Left ventricle myocardium superior (tissue), 1 donor: ENCODE measurements at regions not wholly inside any gene's neighbourhood (a gene's known extent, or its start where the extent isn't known, plus 50 kb on each side); places are given as distances from the start of the nearest gene placed in this dataset.

Source experiments
- ATAC-seq: fragments of 200-7000 bp; cut with Tn5 transposase; one replicate; pipeline ENCODE4 v1.9.1; 2020; ENCODE audit warnings: mild to moderate bottlenecking, moderate library complexity
- DNase-seq: peaks from one replicate; pipeline ENCODE4 v3.0.0-alpha.2; 2020
- intact Hi-C: fragments of 100-400 bp; cut with micrococcal nuclease; formaldehyde crosslinking; loops from one replicate; pipeline ENCODE4 v1.11.0; 2022
- donor health status: DM: no; HTN: yes; CAD: no; lungs with severe emphysema.

DNA sequence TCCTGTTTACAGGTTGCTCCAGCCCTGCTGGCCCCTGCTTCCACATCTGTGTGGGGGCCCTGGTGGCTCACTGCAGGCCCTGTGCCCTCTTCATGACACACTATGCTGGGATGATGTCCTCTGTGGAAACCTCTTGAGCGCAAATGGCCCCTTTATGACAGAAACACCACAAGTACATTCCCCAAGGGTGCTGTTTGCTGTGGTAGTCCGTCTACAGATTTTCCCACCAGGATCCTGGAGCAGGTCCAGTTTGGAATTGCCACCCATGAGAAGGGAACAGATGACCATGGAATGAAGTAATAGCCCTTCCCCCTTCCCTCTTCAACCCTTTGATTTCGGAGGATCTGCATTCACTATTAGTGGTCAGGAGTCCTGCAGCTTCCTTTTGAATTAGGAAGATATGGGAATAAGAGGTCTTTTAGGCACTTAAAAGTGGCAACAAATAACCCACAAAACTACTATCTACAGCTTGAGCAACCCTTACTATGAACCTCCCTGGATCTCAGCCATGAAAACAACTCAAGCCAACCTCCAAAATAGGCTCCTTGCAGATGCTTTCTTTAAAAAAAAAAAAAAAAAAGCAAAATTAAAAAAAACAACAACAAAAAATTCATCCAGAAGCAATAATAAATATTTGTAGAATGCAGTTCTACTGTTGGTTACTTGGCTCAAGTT lies 121.9 kb upstream of the TSPAN2 start:
- ATAC-seq = peak; percentile 71
- intact Hi-C loops = no loop called here
- DNase-seq = no peak

DNA sequence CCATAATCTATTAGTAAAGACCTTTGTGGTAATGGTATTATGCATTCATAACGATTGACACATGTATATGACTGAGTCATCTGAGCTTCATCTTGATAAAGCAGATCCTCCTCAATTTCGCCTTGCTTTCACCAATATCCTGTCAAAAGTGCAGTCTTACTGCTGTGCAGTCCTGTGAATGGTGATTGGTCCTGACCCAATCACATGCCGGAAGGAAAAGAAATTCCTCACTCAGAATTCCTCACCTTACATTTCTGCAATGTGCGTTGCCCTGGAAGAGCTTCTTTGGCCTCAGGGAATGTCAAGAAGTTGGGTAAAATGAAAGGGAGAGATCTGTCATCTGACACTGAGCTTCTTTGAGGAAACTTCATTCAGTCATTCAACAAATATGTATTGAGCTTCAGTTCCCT lies 121.0 kb upstream of the TSPAN2 start:
- intact Hi-C loops = no loop called here
- no peak for DNase-seq
- no peak for ATAC-seq

GRCh38 chr1:115204513-115204912 lies 115.2 kb upstream of the TSPAN2 start:
- intact Hi-C loops = no loop called here
- no peak for DNase-seq
- ATAC-seq = peak; percentile 54

- DNase-seq = no peak
- ATAC-seq = no peak
- intact Hi-C loops = no loop called here
These were observed 114.0 kb upstream of the TSPAN2 start for GRCh38 chr1:115203287-115203686.

DNA sequence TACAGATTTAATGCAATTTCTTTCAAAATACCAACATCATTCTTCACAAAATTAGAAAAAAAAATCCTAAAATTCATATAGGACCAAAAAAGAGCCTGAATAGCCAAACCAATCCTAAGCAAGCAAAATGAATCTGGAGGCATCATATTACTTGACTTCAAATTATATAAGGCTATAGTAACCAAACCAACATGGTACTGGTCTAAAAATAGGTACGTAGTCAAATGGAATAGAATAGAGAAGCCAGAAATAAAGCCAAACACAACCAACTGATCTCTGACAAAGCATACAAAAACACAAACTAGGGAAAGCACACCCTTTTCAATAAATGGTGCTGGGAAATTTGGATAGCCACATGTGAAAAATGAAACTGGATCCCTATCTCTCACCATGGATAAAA lies 112.3 kb upstream of the TSPAN2 start:
- DNase-seq (no peak), ATAC-seq (no peak)
- intact Hi-C loops = no loop called here

GRCh38 chr1:115199416-115200132 lies 110.3 kb upstream of the TSPAN2 start:
- peak; percentile 24 for ATAC-seq

DNA sequence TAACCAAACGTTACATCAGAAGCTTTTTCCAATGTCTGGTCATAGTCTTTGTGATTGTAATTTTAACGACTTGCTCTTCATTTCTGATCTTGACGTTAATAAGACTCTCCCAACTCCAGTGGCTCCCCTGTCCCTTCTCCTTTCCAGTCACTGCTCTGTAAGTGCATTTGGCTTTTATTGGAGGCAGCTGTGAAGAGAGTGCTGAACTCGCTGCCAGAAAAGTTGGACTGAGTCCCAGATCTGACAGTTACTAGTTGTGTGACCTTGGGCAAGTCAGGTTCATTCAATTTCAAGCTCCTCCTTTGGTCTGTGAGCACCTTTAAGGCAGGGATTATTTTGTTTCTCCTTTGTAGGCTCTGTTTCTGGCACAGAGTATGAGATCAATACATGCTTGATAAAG lies 109.6 kb upstream of the TSPAN2 start:
- DNase-seq (peak; percentile 37), ATAC-seq (peak; percentile 94)
- intact Hi-C loops = no loop called here

More at GRCh38 chr1:115199416-115200132, 110.3 kb upstream of the TSPAN2 start:
- intact Hi-C loops = no loop called here
- no peak for DNase-seq

GRCh38 chr1:115196296-115196695 lies 107.0 kb upstream of the TSPAN2 start:
- ATAC-seq (no peak), DNase-seq (no peak)
- intact Hi-C loops = no loop called here

GRCh38 chr1:115194506-115194905 lies 105.2 kb upstream of the TSPAN2 start:
- no peak for ATAC-seq
- intact Hi-C loops = no loop called here
- no peak for DNase-seq

- ATAC-seq (no peak), DNase-seq (no peak)
- intact Hi-C loops = no loop called here
These were observed 103.9 kb upstream of the TSPAN2 start for GRCh38 chr1:115193046-115193828.

DNA sequence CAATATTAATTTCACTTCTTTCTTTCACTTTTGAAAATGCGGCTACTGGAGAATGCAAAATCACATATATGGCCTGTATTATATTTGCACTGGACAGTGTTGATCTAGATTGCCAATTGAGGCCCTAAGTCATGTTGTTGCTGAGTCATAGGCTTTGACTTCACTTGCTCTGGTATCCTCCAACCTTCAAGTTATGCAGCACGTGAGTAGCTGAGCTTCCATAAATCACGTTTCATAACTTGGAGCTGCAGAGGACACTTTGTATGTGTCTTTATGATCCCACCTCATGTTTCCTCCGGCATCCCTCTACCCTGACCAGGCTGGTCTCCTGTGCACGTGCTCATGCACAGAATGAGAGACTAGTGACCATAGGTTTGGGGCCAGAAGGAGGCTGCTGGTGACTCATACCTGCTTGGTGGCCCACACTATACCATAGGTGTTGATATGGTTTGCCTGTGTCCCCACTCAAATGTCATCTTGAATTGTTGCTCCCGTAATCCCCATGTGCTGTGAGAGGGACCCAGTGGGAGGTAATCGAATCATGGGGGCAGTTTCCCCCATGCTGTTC lies 103.0 kb upstream of the TSPAN2 start:
- ATAC-seq = no peak

DNA sequence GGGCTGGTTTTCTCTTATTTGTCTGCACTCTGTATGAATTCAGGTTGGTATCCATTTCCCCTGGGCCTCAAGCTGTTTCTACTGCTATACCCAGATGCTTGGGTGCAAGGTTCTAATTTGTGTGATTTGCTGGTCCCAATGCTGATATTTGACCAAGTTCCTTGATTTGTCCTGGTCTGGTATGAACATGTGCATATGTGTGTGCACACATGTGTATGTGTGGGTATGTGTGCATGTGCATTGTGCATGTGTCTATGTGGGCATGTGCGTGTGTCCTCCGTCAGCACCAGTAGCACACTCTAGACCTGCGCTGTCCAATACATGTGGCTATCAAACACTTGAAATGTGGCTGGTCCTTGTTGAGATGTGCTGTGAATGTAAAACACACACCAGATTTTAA lies 102.4 kb upstream of the TSPAN2 start:
- intact Hi-C loops = no loop called here
- DNase-seq (no peak), ATAC-seq (no peak)

More for the DNA sequence above, 103.0 kb upstream of the TSPAN2 start:
- no peak for DNase-seq
- intact Hi-C loops = no loop called here

- ATAC-seq = no peak
- intact Hi-C loops = no loop called here
- no peak for DNase-seq
These were observed 101.4 kb upstream of the TSPAN2 start for GRCh38 chr1:115190540-115191170.

DNA sequence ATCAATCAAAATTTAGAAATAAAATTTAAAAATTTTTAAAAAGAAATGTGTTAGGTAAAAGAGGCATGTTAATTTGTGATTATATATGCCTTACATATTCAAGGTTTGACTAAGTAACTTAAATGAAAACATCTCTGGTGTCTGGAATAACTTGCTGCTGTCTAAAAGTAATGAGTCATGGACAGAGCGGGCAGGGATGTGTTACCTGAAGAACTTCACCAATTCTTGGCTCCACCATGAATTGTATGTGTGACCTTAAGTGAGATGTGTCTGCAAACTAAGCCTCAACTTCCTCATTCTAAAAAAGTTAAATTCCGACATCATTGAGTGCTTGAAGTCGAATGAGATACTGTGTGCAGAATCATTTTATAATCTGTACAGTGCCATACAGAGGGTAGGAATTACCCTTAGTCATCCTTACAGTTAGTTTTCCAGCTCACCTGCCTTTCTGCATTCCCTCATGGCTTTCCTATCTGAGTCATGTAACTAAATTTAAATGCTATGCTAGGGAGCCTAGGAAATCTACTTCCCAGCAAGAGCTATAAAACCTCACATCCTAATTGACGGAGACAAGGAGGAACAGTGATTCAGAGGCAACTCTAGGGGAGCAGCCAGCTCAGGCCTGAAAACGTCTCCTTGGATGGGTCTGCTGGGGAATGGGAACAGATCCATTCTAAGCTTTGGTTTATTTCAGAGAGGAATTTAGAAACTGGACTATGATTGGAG lies 100.7 kb upstream of the TSPAN2 start:
- DNase-seq = no peak
- peak; percentile 77 for ATAC-seq
- intact Hi-C loops = no loop called here

DNA sequence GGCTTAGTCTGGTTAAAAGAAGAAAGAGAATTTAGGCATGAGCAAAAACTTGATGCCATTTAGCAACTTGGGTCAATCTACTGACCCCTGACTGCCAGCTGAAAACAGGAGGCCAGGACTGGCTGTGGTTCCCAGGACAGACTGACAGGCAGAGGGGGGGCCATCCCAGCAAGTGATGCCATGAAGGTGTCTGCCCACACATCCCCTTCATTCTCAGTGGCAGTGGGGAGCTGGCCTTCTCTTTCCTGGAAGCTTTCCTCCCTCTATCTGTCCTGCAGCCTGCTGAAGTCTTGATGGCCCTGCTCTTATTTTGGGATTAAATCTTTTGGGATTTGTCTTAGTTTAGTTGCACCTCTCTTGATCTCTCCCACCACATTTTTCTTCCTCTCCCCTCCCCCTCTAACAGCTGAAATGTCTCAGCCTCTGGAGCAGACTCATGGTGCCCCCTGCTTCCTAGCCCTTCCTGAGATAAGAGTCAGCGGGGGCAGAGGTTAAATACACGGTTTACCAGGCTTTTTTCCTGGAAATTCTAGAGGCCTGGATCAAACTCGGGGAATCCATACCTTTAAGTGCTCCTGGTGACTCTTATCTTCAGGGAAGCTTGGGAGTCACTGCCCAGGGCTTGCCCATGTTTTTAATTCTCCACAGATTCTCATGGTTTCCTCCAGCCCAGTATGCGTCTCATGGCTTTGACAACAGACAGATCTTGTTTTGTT lies 99.5 kb upstream of the TSPAN2 start:
- DNase-seq = no peak
- no peak for ATAC-seq
- intact Hi-C loops = no loop called here

DNA sequence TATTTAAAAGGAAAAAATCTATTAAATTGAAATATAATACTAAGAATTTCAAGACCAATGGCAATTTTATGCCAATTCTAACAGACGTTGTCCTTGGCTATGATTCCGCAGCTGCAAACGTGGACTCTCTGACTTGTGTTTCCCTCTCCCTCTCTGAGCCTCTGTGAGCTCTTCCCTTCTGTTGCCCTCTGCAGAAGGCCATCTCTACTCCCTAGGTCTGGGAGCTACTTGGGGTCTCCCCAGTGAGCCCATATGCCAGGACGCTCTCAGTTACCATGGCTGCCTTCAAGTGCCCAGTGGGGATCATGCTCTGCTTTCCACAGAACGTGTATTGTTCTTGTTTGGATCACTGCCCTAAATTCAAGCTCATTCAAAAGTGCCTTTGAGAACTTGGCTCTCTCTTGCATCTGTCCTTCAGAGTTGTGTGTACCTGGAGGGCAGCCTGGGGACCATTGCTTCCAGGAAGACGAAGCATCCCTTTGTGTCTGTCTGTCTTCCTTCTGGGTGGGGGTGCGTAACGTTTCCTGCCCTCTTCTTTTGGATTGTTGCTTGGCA lies 97.5 kb upstream of the TSPAN2 start:
- intact Hi-C loops = no loop called here
- DNase-seq = no peak
- ATAC-seq = no peak

- ATAC-seq = peak; percentile 3
- DNase-seq = no peak
- intact Hi-C loops = no loop called here
These were observed 96.0 kb upstream of the TSPAN2 start for GRCh38 chr1:115185336-115185735.

GRCh38 chr1:115184951-115185331 lies 95.6 kb upstream of the TSPAN2 start:
- DNase-seq = peak; percentile 45
- ATAC-seq = peak; percentile 85
- intact Hi-C loops = no loop called here
